DND-41 (cell line): ENCODE measurements at regions not wholly inside any gene's neighbourhood (a gene's known extent, or its start where the extent isn't known, plus 50 kb on each side); places are given as distances from the start of the nearest gene placed in this dataset.

ENCODE experiments used
- CTCF ChIP-seq: IDR thresholded peaks from 2 replicates; pipeline ENCODE4 v1.5.1; 2012; ENCODE audit warnings: borderline replicate concordance, low read length, moderate library complexity, mild to moderate bottlenecking; ENCODE audit not compliant: poor library complexity, severe bottlenecking; ENCODE audit errors: extremely low read depth
- EZH2 ChIP-seq: IDR thresholded peaks from 3 replicates; pipeline ENCODE4 v1.6.1; 2012; ENCODE audit warnings: borderline replicate concordance, low read depth, mild to moderate bottlenecking, moderate library complexity, low read length, inconsistent platforms; ENCODE audit not compliant: severe bottlenecking

- TF ChIP-seq CTCF (no peak), EZH2 (no peak)
These were observed 402.7 kb downstream of the IPMK start for GRCh38 chr10:57864765-57865680.
